GM12891 (cell line): ENCODE measurements at regions not wholly inside any gene's neighbourhood (a gene's known extent, or its start where the extent isn't known, plus 50 kb on each side); places are given as distances from the start of the nearest gene placed in this dataset.

Experiments
- POLR2A ChIP-seq: IDR thresholded peaks from 2 replicates; pipeline ENCODE4 v1.6.1; 2011; ENCODE audit warnings: low read depth, low read length, control low read depth
- POLR2AphosphoS5 ChIP-seq: IDR thresholded peaks from 2 replicates; pipeline ENCODE4 v1.6.1; 2011; ENCODE audit warnings: low read depth, low read length, control low read depth

DNA sequence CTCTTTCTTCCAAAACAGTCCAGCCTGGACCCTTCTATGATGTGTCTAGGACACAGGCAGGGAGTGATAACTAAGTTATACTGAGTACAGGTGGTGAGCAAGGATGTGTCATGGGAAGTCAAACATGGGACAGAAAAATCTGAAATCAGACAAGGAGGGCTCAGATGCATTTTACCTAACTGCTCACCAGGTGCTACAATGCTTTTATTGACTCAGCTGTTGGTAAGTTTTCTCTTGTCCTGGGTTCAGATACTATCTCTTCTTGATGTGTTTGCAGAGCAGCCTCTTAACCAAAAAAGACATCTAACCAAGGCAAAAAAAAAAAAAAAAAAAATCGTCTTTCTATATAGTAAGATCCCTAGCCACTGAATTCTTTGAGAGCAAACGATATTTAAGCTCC lies 378.6 kb downstream of the VPS13C start:
- no peak for TF ChIP-seq POLR2AphosphoS5
- no peak for TF ChIP-seq POLR2A
